Erythroblast (primary cell): ENCODE measurements at regions not wholly inside any gene's neighbourhood (a gene's known extent, or its start where the extent isn't known, plus 50 kb on each side); places are given as distances from the start of the nearest gene placed in this dataset.

Source experiments
- GATA1 ChIP-seq: IDR thresholded peaks from 2 replicates; pipeline ENCODE4 v1.6.1; 2011; ENCODE audit warnings: low read depth, mild to moderate bottlenecking, control low read depth, low read length, moderate library complexity
- POLR2A ChIP-seq: IDR thresholded peaks from 2 replicates; pipeline ENCODE4 v1.6.1; 2011; ENCODE audit warnings: mild to moderate bottlenecking, low read length

GRCh38 chr5:130773813-130774212 lies 391.2 kb downstream of the HINT1 start:
- TF ChIP-seq POLR2A (no peak), GATA1 (no peak)
